PC-9 (cell line): ENCODE measurements at regions not wholly inside any gene's neighbourhood (a gene's known extent, or its start where the extent isn't known, plus 50 kb on each side); places are given as distances from the start of the nearest gene placed in this dataset.

ENCODE experiments used
- EZH2 ChIP-seq: fragments of 200-600 bp; sonication (generic); IDR thresholded peaks from 2 replicates; pipeline ENCODE4 v1.8.0; 2017; ENCODE audit warnings: antibody characterized with exemption, low read depth
- TF ChIP-seq, protein P1 (sequence below): fragments of 200-600 bp; sonication (generic); conservative IDR thresholded peaks from 2 replicates; pipeline ENCODE4 v1.6.1; 2017; ENCODE audit warnings: mixed run types, antibody characterized with exemption, mild to moderate bottlenecking, moderate library complexity

DNA sequence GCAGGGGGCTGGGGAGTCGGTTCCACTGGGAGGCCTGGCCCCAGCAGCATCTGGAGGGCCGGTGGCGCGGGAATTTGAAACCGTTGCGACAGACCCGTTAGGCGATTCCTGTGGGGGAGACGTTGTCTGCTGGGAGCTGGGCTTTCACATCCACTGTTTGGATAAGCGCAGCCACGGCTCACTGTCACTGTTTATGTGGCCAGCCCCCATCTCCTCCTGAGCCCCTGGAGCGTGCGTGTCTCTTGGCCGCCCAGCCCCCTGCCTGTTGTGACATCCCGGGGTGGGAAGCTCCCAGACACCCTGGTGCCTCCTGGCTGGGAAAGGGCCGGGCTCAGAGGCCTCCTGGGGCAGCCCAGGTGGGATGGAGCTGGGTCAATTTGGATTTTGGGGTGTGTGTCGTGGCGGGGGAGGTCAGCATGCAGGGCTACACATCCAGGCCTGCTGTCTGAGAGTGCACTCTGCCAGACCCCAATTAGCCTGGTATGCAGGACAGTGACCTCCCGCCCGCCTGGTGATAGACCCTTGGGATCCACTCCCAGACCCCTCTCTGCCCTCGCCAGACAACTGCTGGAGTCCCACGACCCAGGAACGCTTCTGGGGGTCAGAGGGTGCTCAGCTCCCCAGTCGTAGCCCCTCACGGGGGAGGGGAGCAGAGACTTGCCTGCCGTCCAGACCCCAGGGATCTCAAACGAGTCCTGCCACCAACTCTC lies 62.0 kb upstream of the RNU6ATAC start:
- TF ChIP-seq, protein P1, sequence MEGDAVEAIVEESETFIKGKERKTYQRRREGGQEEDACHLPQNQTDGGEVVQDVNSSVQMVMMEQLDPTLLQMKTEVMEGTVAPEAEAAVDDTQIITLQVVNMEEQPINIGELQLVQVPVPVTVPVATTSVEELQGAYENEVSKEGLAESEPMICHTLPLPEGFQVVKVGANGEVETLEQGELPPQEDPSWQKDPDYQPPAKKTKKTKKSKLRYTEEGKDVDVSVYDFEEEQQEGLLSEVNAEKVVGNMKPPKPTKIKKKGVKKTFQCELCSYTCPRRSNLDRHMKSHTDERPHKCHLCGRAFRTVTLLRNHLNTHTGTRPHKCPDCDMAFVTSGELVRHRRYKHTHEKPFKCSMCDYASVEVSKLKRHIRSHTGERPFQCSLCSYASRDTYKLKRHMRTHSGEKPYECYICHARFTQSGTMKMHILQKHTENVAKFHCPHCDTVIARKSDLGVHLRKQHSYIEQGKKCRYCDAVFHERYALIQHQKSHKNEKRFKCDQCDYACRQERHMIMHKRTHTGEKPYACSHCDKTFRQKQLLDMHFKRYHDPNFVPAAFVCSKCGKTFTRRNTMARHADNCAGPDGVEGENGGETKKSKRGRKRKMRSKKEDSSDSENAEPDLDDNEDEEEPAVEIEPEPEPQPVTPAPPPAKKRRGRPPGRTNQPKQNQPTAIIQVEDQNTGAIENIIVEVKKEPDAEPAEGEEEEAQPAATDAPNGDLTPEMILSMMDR, result no peak
- no peak for TF ChIP-seq EZH2
